HUDEP-2 (cell line): ENCODE measurements at regions not wholly inside any gene's neighbourhood (a gene's known extent, or its start where the extent isn't known, plus 50 kb on each side); places are given as distances from the start of the nearest gene placed in this dataset.
"Not testable (repeated sequence)": the region's sequence is repeated elsewhere in the genome, so short reads cannot be mapped to it uniquely, and the experiment has no call there.

Source experiments
- DNase-seq, 76 experiments: peaks; one replicate each; lab custom pipeline; 2025; ENCODE audit not compliant: unreplicated experiment in 76 of 76; lab: John Stamatoyannopoulos, UW

DNA sequence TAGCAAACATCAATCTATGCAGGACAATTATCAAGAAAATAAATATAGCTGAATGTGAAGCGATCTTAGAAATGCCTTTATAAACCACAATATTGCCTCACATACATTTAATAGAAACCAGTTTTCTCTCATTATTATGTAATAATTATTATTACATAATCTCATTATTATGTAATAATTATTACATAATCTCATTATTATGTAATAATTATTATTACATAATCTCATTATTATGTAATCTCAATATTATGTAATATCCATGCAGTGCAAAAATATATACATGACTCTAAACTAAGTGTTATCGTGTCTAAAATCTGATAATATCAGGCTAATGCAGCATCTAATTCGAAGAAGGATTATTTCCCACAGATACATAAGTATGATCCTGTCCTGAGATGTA, 563.9 kb upstream of the SEMA6A start:
- no peak for DNase-seq

- DNase-seq, result no peak
Measured at GRCh38 chr5:117135851-117136250, 561.2 kb upstream of the SEMA6A start.

GRCh38 chr5:117133198-117133597, 558.6 kb upstream of the SEMA6A start:
- no peak for DNase-seq

DNA sequence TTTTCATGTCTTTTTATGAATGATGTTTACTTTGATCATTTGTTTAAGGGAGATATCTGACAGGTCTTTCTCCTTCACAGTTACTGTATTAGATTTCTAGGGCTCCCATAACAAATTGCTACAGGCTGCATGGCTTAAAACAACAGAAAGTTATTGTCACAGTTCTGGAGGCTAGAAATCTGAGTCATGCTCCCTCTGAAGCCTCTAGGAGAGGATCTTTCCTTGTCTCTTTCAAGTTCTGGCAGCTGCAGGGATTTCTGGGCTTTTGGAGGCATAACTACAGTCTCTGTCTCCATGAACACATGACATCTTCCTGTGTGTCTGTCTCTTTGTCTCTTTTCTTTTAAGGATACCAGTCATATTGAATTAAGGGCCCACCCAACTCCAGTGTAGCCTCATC, 557.3 kb upstream of the SEMA6A start:
- DNase-seq, result no peak

DNA sequence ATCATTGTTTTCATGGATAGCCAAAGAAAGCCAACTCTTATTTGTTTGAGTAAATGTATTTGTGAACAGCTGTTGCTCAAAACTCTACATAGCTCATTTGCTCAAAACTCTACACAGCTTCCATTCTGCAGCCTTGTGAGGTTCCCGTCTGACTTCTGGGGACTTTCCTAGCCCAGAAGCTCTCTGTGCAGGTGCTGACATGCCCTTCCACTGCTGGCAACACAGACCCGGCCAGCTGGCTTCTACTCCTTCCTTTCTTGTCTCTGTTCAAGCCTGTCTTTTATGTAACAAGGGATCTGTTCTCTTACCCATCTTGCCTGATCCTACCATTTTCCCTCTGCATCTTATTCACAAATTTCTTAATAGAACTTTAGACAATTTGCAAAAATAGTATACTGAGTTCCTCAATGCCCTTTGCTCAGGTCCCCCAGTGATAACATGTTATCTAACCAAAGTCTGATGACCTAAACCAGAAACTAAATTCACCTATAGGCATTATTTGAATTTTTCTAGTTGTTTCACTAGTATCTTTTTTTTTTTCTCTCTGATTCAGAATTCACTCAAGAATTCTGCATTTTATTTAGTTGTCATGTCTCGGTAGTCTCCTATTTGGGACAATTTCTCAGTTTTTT, 556.5 kb upstream of the SEMA6A start:
- no peak for DNase-seq

DNA sequence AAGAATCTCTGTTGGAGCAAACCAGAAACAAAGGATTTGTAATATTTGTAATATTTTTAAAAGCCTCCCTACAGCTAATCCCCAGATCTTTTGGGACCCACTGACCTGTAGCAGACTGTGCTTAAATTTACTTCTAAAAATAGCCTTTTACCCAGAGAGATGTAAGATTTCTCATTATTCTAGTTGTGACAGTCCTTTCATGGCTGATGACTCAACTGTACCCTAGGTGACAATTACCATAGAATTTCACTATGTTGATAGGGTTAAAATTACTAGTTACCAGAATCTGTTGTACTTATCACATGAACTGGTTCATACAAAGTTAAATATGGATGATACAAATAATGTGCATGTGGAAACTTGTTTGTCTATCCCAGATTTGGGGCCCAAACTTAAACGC, 543.9 kb upstream of the SEMA6A start:
- no peak for DNase-seq

- DNase-seq, result not testable (repeated sequence)
Measured at GRCh38 chr5:117117314-117117713, 542.7 kb upstream of the SEMA6A start.

DNA sequence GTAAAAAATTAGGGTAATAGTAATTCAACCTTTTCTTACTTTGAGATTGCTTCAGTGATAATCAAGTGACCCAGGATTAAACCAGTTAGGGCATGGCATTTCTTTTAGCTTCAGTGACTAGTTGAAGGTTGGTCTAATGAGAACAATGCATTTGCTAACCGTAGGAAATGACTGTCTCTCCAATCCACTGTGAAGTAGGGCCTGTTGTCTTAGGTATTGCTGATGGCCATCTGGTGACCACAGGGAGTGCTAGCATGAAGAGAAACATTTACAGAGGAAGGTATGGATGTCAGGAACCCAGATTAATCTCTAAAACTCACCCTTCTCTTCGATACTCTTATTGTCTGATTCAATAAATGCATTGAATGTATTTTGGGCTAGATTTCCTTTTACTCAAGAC, 535.9 kb upstream of the SEMA6A start:
- no peak for DNase-seq

- DNase-seq, result no peak
Measured at GRCh38 chr5:117107859-117108258, 533.2 kb upstream of the SEMA6A start.

- no peak for DNase-seq
Measured at GRCh38 chr5:117103703-117104102, 529.1 kb upstream of the SEMA6A start.

DNA sequence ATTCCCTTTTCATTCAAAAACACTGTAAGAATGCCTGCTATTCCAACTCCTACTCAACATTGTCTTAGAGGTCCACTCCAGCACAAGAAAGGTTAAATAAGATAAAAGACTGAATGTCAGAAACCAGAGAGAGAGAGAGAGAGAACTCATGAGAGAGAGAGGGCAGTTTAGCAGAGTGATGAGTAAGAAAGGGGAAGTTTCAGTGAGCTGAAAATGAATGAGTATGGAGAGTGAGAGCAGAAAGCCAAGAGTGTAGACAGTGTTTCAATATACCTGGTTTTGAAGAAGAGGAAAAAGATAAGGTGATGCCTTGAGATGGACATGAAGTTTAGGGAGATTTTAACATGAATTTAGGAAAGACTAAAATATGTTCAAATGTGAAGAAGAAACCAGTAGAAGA, 528.0 kb upstream of the SEMA6A start:
- no peak for DNase-seq

- no peak for DNase-seq
Measured at GRCh38 chr5:117100176-117100575, 525.6 kb upstream of the SEMA6A start.

- no peak for DNase-seq
Measured at GRCh38 chr5:117098094-117098493, 523.5 kb upstream of the SEMA6A start.

DNA sequence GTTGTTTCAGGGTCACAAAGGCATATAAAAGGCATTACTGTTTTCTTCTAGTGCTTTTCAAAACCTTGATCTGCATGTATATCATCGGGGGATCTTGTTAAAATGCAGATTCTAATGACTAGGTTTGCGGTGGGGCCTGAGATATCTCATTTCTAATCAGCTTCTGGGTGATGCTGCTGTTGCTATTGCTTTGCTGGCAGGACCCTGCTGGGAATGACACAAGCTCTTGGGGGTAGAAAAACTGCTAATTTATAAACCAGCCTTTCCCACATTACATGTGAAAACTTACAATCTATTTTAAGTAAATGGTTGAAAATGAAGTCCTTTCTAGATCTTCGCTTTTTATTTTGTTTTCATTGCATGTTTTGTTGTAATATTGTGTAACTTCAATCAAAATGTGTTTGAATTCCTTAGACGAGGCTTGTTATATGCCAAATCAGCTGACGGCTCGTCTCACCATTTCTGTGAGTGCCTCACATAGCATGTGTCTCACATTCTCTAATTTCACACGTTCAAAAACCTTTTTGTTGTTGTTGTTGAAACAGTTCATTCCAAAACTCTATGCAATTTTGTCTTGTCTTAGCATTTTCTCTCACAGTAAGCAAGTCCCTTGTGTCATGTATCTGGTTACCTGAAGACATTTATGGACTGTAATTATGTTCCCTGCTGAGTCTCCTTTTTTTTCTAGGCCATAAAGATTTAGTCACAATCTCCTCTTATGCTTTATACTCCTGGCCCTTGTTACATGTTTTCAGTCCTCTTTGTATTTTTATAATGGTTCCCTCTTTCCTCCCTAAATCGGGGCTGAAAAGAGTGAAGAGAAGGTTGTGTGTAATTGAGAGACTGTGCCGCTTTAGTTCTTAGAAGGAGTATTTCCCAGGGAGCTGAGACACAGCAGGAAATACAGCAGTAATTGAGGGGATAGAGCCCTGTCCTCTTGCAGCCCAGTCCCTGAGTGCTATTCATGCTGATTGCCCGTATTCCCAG, 521.0 kb upstream of the SEMA6A start:
- no peak for DNase-seq

DNA sequence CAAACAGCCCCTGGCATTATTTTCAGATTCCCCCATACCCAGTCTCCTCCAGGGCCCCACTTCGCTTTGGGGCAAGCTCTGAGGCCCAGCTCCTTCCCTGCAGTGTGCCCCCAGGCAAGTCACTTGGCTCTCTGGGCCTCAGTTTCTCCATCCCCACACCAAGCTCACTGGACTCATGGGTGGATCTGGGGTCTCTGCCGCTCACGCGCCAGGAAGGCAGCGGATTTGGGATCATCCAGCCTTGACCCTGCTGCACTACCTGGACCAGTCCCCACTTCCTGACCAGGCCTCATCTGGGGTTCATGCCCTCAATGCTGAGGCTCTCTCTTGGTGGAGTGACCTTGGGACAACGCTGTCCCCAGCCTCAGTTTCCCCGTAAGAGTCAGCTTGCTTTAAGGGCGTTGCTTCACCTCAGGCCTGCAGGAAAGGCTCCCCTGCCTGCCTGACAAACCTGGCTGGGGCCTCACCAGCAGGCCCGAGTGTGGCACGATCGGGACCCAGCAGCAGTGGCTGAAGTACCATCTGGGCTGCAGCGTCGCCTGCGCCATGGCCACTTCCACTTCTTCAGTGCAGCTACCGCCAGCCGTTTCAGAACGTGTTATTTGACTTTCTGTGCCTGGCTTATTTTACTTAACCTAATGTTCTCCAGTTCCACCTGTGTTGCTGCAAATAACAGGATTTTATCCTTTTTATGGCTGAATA, 519.6 kb upstream of the SEMA6A start:
- DNase-seq, result no peak

DNA sequence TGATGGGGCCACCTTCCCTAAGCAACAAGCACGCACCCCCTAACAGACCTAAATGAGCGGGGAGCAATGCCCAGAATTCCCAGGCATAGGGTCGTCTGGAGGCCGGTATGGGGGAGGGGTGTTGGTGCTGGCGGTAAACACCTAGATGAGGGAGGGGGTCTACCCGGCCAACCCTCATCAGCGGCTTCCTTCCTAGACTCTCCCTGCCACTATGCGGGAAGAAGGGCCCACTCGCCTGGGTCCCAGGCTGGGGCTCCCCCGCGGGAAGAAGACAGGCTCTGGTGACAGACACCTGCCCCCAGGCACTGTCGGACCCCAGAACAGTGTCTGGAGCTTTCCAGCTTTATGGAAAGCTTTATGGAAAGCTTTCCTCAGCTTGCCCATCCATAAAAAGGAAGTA, 519.0 kb upstream of the SEMA6A start:
- no peak for DNase-seq

- no peak for DNase-seq
Measured at GRCh38 chr5:117089001-117089400, 514.4 kb upstream of the SEMA6A start.

DNA sequence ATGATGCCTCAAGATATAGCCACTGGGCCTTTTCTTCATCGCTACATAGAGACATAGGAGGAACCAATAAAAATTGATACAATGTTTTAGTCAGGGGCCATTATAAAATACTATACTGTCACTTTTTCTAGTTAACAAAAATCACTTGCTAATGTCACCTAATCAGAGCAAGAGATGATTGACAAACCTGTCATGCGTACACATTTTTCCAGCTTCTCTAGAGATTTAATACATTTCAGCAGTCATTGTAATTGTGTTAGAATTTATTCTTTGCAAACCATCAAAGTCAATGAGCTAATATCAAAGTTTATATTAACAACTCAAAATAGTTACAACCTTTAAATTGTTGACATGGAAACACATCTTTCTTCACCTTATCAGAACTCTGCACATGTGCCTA, 513.6 kb upstream of the SEMA6A start:
- no peak for DNase-seq

GRCh38 chr5:117084067-117084466, 509.4 kb upstream of the SEMA6A start:
- DNase-seq, result no peak

- DNase-seq, result no peak
Measured at GRCh38 chr5:117082977-117083376, 508.4 kb upstream of the SEMA6A start.

DNA sequence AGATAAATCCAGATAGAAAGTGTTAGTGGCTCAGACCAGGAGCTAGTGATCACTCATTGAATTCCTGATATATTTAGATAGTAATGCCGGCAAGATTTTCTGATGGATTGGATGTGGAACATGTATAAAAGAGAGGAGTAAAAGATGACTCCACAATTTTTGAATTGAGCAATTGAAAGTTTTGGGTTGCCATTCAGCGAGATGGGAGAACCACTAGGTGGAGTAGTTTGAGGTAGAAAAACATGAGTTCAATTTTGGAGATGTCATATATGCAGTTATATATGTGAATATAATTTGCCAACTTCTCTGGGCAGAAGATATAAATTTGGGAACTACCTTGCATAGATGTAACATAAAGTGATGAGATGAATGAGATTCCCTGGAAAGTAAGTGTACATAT, 502.5 kb upstream of the SEMA6A start:
- DNase-seq, result peak in 1 of 76 experiments; percentile 5
